ENCODE measurements at regions not wholly inside any gene's neighbourhood (a gene's known extent, or its start where the extent isn't known, plus 50 kb on each side); places are given as distances from the start of the nearest gene placed in this dataset.
"Not testable (repeated sequence)": the region's sequence is repeated elsewhere in the genome, so short reads cannot be mapped to it uniquely, and the experiment has no call there.

DNA sequence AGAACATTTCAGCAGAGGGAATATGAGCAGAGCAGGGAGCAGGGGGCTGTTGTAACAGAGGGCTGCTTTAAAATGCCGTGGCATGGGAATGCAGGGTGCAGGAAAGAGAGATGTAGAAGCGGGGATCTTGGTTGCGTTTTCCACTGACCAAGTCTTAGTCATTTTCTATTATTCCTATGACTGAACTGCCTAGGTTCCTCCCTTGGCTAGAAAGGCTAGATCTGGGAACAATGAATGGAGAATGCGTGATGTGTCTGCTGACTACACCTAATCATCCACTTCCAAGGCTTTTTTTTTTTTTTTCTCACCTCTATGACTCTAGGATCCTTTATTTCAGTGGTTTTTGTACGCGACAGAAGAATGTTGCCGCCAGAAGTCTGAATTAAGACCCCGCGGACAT is 607.4 kb upstream of the TBL1XR1 start:
- DNase-seq = no peak

DNA sequence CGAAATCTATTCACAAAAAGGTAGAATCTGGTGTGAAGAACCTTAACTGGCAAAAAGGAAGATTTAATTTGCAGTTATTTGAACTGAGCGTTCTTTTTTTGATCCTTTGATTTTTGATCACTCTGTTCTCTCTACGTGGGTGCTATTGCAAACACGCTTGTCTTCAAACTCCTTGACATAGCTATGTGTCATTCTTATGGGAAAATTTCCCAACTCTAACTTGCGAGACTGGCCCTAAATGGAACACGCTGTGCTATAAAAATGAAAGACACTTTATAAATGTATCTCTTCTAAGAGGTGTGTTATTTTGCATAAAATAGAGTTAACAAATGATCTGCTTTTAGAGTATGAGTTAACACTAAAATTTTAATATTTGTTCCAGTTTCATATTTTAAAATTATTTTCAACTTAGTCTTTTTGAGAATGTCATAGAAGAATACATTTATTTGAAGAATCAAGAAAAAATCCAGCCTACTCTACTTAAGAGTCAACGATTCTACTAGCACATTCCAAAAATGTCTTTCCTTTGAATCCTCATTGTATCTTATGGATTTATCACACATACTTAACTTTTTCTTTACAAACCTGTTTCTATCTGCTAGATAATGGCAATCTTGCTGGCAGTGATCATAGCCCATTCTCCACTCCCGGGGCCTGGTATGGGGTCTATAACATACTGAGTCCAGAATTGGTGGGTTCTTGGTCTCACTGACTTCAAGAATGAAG is 610.0 kb upstream of the TBL1XR1 start:
- DNase-seq = no peak

DNA sequence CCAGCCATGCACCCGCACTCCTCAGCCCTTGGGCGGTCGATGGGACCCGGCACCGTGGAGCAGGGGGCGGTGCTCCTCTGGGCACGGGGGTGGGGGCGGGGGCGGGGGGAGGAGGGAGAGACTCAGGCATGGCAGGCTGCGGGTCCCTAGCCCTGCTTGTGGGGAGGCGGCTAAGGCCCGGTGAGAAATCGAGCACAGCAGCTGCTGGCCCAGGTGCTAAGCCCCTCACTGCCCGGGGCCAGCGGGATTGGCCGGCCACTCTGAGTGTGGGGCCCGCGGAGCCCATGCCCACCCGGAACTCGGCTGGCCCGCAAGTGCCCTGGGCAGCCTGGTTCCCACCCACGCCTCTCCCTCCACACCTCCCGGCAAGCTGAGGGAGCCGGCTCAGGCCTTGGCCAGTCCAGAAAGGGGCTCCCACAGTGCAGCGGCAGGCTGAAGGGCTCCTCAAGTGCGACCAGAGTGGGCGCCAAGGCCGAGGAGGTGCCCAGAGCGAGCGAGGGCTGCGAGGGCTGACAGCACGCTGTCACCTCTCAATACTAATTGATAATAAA is 611.7 kb upstream of the TBL1XR1 start:
- DNase-seq = not testable (repeated sequence)

DNA sequence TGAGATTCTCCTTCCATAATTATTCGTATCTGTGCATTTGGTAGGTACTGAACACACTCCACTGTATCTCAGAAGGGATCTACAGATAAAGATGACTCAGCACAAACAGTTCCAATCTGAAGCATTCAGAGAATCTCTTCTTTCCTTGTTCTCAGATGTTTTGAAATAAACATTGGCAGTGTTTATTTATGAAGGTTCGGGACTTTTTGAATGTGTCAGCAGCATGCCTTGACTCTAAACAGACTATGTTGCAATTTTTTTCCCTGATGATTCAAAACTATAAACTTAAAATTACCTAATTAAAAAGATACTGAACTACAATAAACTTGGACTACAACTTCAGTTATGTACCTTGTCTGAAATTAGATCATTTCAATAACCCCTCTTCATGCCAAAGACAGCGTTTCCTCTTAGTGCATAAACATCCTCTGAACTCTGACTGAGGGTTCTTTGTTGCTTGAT is 612.9 kb upstream of the TBL1XR1 start:
- no peak for DNase-seq

DNA sequence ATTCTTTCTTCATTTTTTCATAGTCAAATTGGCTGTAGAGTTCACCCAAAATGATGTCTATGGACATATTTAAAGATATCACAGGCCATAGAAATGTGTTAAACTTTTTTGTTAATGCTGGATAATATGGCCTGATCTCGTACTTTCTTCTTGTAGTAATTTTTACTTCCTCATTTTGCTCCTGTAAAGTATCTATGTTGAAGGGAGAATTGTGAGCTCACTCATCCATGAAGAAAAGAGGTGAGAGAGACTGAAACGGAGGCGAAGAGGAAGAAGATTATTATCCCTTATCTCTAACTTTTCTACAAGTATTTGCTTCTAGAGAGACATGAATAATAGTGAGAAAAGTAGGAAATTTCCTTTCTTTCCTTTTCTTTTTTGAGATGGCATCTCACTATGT is 613.8 kb upstream of the TBL1XR1 start:
- no peak for DNase-seq

DNA sequence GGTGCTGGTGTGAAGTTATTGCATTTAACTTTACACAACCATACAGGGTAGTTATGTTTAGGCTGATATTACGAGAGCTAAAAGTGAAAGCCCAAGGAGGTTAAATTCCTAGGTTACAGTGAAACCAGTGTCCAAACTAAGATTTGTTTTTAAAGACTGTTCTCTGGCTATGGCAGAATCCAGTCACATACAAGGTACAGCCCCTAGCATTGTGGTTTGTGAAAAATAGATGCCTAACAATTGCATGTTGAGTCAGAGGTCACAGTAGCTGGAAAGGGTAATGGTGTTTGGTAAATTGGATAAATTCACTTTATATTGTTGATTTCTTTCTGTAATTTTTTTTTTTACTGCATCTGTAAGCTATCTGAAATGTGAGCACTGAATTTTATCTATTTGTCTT is 614.6 kb upstream of the TBL1XR1 start:
- no peak for DNase-seq

DNA sequence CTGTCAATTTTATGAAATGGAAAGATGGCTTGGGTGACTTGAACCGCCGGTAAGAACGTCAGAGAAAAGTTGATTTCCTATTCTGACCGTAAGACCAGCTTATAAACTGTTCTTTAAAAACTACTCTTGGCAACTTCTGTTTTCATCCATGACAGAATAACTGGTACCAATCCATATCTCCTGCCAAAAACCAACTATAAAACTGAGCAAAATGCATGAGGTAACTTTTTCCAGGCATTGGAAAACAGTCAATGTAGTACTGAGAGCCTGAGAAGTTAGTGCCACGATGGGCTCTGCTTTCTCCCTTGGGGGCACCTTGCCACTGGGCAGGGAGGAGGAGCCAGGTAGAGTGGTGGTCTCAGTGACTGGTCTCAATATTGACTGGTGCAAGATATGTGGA is 615.2 kb upstream of the TBL1XR1 start:
- DNase-seq = no peak

DNA sequence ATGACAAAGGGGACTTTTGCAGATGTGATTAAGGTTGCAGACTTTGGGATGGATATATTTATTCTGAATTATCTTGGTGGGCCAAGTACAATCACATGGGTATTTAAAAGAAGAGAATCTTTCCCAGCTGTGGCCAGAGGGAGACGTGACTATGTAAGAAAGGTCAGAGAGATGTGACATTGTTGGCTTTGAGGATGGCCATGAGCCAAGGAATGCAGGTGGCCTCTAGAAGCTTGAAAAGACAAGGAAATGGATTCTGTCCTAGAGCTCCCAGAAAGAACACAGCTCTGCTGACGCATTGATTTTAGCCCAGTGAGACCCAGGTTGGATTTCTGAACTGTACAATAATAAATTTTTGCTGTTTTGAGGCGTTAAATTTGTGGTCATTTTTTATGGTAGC is 616.0 kb upstream of the TBL1XR1 start:
- no peak for DNase-seq

DNA sequence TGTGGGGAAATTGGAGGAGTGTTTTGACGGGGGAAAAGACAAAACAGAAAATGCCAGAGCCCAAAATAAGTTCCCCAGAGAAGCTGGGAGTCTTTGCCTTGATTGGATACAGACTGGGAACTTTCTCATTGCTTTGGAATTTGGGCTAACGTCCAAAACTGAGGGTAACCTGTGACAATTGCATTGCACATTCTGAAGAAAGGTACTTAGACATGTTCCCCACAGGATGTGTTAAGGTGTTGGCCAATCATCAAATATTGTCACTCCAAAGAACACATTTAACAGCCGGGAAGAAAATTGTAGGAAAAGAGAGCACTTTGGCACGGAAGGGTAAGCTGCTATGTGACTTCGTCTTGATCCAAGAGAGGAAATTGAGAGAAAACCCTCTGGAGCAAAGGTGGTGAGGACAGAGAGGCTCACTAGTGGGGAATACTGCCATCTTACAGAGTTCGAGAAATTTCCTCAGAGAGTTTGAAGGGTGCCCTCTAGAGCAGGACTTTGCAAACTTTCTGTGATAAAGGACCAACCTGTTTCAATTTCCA is 619.5 kb upstream of the TBL1XR1 start:
- DNase-seq = no peak

DNA sequence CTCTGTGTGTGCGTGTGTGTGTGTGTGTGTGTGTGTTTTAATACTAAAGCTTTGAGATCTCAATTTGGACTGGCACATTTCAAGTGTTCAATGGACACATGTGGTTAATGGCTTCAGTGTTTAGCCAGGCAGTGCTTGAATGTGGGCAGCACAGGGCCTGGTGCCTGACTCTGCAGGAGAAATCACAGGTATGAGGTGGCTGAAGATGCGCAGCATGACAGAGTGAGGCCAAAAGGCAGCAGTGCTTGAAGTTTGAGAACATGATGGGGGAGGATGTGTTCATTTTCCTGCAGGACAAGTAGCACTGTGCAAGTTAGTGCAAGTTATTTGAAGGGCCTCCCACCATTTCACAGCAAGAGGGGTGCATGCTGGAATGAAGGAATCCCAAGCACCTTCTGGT is 620.5 kb upstream of the TBL1XR1 start:
- DNase-seq = no peak

DNA sequence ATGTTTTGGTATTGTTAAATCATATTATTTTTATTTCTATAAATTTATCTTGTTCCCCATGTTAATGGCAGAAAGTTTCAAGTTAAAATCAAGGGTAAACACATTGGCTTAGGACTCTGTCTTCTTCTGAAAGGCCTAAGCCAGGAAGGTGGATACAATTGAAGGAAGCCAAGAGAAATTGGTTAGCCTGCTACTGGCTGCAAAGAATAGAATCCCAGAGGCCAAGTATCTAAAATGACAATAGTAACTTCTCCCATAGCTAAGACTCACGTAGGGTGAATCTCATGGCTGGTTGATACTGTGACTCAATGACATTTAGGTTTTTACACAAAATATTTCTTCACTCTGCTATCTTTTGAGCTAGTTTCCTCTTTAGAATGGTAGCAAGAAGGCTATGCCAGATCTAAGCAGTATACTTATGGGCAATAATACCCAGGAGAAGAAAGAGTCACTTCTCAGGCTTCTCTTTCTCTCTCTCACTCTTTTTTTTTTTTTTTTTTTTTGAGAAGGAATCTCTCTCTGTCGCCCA is 621.5 kb upstream of the TBL1XR1 start:
- no peak for DNase-seq

DNA sequence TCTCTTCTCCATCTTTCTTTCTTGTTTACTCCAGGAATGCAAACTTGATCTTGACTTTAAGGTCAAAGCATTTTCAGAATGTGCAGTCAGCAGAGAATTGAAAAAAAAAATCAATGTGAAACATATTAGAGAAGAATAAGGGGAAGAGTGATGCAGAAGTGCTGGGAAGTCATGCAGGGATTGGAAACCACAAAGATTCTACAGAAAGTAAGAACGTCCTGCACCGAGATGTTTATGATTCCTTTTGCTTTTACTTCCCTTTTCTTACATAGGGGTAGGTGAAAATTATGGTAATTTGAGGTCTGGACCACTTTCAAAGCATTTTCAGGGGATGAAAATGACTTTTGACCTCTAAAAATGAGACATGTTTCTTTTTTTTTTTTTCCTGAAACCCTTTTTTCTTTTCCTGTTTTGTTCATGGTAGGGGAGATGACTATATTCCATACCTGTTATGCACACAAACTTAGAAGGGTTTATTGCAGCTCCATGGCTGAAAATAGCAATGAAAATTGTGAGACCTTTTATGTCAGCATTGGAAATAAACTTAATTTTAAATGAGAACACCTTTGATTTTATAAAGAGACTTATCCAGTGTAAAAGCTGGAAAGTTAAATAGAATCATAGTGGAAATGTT is 623.5 kb upstream of the TBL1XR1 start:
- no peak for DNase-seq

DNA sequence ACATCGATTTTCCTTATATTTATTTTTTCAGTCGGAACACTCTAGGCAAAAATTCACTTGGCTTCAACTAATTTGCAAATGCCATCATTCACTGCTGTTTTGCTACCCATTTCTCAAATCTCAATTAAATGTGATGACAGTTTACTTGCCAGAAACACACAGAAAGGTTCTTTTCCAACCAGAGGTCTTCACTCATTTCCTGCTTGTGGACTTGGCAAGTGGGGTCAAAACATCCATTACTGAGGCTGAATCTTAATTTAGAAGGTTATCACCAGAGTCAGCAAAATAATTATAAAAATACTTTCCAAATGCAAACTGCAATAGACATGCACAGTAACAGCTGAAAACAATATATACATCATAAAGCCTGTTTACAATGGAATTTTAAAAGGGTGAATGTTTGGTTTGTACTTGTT is 625.4 kb upstream of the TBL1XR1 start:
- DNase-seq = no peak

DNA sequence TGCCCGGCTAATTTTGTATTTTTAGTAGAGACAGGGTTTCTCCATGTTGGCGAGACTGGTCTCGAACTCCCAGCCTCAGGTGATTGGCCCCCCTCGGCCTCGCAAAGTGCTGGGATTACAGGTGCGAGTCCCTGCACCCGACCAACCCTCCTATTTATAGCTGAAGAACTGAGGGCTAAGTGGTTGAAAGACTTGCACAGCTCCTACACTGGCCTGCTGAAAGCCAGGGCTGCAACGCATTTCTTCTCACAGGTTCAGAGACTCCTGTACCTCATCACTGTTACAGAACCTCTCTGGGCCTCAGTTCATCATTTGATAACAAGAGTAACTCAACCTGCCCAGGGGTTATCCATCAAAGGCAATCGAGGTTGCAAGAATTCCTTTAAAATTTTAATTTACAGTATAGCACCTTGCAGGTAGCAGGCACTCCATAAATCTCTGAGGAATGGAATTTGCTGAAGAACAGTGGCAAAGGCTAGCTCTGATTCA is 626.5 kb upstream of the TBL1XR1 start:
- no peak for DNase-seq

DNA sequence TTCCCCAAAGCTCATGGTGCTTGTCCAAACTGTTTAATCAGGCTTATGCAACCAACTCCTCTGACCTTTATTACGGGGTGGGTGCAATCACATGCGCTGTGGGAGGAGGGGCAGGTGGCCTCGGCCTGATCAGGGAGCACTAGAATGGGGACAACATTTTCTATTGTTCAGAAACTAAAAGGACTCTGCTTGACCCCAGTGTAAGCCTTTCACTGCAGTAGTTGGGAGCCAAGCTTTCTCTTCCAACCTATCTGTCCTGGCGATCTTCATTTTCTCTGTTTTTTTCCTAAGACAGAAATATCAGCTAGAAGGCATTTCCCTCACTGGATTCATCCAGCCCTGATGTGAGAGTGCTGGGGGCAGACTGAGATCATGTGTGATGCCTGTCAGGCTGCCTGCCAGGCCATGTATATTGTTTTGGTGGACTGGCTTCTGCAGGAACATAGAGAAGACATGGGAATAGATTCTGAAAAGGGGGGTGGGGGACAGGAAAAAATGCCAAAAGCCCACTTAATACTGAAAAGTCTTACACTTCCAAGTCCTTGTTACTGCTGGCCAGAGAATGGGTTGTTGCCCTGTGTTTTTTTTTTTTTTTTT is 627.0 kb upstream of the TBL1XR1 start:
- DNase-seq = no peak

DNA sequence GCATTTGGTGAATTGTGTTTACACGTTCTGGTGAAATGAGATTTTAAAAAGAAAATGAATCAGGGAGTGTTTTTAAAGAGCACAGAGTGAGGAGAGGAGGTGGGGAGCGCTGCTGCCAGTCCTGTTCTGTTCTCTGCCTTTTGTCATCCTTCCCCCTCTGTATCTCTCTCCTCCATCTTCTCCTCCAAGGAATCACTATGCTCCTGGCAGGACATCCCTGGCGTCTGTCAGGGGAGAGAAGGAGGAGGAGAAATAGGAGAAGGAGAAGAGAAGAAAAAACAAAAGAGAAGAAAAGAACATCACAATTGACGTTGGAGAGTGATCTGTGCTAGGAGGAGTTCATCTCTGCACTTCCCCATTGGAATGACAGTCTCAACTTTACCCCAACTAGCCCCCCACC is 627.6 kb upstream of the TBL1XR1 start:
- no peak for DNase-seq

DNA sequence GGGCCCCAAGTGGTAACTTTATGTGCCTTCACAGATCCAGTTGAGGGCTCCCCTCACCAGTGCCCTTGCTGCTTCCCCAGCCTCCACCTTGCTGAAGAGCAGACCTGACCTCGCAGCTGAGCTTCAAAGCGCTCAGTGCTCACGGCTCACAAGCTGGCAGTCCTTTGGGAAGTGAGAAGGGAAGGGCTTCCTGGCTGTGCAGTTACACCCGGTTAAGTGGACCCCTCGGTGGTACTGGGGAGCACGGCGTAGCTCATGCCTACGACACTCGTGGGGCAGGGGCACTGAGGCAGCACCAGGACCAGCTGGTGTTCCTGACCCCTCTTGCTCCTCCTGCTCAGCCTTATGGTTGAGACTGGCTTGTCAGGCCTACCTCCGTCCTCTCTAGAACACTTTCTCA is 629.0 kb upstream of the TBL1XR1 start:
- DNase-seq = no peak

DNA sequence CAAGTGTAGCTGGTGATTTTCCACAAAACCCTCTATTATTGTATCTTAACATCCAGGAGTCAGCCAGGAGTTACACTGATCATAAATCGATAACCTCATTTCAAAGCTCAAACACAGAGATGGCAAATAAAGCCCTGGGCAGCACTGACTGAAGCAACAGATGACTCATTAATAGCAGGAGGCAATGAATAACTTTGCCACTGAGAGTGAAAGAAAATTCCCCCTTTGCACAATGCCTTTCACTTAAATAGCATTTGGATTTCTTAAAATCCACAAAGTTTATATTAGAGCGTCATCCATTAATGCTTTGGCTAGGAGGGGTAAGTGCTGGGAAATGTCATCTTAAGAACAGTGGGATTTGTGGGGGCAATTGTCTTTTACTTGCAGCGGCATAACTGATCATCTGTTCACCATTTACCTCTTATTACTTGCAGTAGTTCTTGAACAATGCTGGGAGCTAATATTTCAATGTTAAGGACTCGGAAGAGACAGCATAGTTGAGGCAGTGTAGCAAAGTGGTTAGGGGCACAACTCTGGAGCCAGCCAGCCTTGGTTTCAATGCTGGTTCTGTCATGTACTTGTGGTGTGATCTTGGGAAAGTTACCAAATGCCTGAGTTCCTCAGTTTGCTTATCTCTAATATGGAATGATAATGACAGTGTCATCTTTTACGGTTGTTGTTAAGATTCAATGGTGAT is 630.4 kb upstream of the TBL1XR1 start:
- DNase-seq = no peak

DNA sequence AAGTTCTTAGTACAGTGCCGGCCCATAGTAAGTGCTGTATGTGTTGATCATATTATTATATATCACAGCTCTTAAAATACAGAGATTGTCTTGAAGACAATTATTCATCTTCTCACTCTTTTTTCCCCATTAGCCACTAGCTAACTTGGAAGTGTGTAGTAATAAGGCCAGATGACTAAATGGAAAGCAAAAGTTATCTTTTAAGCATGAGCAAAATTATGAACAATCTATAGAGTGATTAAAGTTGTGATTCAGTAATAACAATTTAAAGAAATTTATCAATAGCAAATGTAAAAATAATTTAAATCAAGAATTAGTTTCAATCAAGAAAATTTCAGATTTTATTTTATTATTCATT is 630.9 kb upstream of the TBL1XR1 start:
- DNase-seq = no peak

DNA sequence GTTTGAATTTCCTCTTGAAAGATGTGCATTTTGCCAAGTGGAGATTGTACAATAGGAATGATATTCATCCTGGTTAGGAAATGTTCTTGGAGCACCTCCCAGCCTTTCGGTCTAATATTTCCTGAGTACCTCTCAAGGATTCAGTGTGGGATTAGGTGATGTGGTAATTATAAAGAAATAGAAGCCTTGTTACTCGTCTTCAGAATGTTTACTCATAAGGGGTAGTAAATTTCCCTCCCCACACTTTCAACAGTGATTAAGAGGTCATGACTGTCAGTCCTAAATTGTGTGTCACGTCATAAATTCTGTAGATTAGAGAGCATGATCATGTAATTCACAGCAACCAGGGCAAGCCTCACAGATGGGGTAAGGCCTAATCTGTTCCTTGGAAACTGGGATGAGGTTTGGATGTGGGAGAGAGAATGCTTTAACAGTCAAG is 633.1 kb upstream of the TBL1XR1 start:
- no peak for DNase-seq

DNA sequence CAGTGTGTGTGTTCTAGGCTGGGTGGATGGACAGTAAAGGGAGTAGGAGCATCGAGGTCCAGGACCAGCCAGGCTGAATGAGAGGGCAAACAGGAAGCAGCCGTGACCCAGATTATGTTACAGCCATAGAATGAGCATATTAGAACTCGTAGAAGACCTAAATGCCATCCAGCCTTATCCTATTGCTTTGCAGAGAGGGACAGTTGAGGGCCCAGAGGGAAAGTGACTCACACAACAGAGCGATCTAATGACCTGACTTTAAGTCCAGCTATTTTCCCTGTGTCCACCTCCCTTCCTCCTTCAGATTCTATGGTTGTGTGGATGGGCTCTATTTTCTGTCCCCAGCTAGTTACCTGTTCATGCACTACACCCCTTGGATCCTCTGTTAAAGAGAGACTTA is 634.1 kb upstream of the TBL1XR1 start:
- DNase-seq = no peak

DNA sequence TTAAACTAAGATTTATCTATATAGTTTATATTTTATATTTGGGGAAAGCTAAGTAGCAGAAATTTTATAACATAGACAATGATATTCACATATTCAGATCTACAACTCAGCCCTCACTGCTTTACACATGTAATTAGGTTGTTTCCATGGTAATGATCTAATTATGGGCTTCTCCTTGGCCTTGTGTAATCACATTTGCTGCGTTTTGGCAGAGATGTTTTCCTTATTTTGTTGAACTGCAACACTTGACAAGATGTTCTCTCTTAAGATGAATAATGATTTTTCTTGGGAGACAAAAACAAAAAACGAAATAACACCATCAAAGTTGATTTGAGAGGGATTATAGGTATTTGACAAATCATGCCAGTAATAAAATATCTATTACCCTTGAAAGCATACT is 635.6 kb upstream of the TBL1XR1 start:
- DNase-seq = no peak

DNA sequence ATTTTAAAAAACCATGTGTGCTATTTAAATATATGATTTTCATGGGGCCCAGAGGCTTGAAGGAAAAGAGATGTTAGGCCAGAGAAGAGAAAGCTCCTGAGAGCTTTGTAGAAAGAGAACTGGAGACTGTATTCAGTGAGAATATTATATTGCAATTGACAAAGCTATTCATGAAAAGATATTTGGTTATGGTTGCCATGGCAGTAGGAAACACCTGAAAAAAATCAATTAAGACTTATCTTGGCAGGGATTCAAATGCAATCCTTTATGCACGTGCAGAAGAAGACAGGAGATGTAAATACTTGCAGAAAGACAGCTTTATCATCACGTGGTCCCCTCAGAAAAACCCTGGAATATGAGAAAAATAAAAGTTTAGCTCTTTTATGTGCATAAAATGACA is 636.0 kb upstream of the TBL1XR1 start:
- DNase-seq = no peak

All from islet precursor cell (in vitro differentiated cells).